DOHH2 (cell line): ENCODE measurements at regions not wholly inside any gene's neighbourhood (a gene's known extent, or its start where the extent isn't known, plus 50 kb on each side); places are given as distances from the start of the nearest gene placed in this dataset.

Experiments
- H3F3A ChIP-seq: fragments of 200-600 bp; sonication (generic), shearing (Covaris generic); 2 replicates; pipeline ENCODE4 v1.6.0; 2016; ENCODE audit warnings: antibody characterized with exemption, mild to moderate bottlenecking; ENCODE audit not compliant: control insufficient read depth, insufficient read depth
- H3K27ac ChIP-seq: fragments of 200-600 bp; sonication (generic); 2 replicates; pipeline ENCODE4 v1.5.1; 2014; ENCODE audit warnings: low read depth, mild to moderate bottlenecking, low read length, moderate library complexity
- H3K27me3 ChIP-seq: fragments of 200-600 bp; sonication (generic); 2 replicates; pipeline ENCODE4 v1.6.1; 2014; ENCODE audit warnings: mild to moderate bottlenecking, low read length, mixed read lengths; ENCODE audit not compliant: control insufficient read depth
- H3K36me3 ChIP-seq: fragments of 200-600 bp; sonication (generic); 2 replicates; pipeline ENCODE4 v1.6.1; 2014; ENCODE audit warnings: mild to moderate bottlenecking, low read length, moderate library complexity, mixed read lengths; ENCODE audit not compliant: control insufficient read depth
- H3K4me1 ChIP-seq: fragments of 200-600 bp; sonication (generic); 2 replicates; pipeline ENCODE4 v1.6.1; 2014; ENCODE audit warnings: mild to moderate bottlenecking, low read length, mixed read lengths; ENCODE audit not compliant: control insufficient read depth
- H3K4me2 ChIP-seq: fragments of 200-600 bp; sonication (generic); 2 replicates; pipeline ENCODE4 v1.6.0; 2014; ENCODE audit warnings: mild to moderate bottlenecking, low read length, moderate library complexity
- H3K4me3 ChIP-seq: fragments of 200-600 bp; sonication (generic); 2 replicates; pipeline ENCODE4 v1.5.1; 2014; ENCODE audit warnings: mild to moderate bottlenecking, low read length, mixed read lengths
- H3K79me2 ChIP-seq: fragments of 200-600 bp; sonication (generic); 2 replicates; pipeline ENCODE4 v1.6.1; 2014; ENCODE audit warnings: mild to moderate bottlenecking, low read length, mixed read lengths; ENCODE audit not compliant: control insufficient read depth
- H3K9me2 ChIP-seq: fragments of 200-600 bp; sonication (generic); replicated peaks from 2 replicates; pipeline ENCODE4 v1.6.1; 2014; ENCODE audit warnings: mild to moderate bottlenecking, low read length, mixed read lengths; ENCODE audit not compliant: control insufficient read depth
- H3K9me3 ChIP-seq: fragments of 200-600 bp; sonication (generic); 2 replicates; pipeline ENCODE4 v1.6.1; 2014; ENCODE audit warnings: antibody characterized with exemption, low read length, mixed read lengths; ENCODE audit not compliant: control insufficient read depth, insufficient read depth
- H4K20me1 ChIP-seq: fragments of 200-600 bp; sonication (generic); 2 replicates; pipeline ENCODE4 v1.6.0; 2014; ENCODE audit warnings: low read depth, mild to moderate bottlenecking, antibody characterized with exemption, low read length, moderate library complexity; ENCODE audit not compliant: control insufficient read depth, insufficient read depth
- EZH2phosphoT487 ChIP-seq: fragments of 200-600 bp; sonication (generic); IDR thresholded peaks from 2 replicates; pipeline ENCODE4 v1.6.1; 2017; ENCODE audit warnings: borderline replicate concordance, mild to moderate bottlenecking, antibody characterized with exemption, low read length, moderate library complexity, mixed read lengths
- TF ChIP-seq, protein P1 (sequence below): fragments of 200-600 bp; sonication (generic); IDR thresholded peaks from one replicate; pipeline ENCODE4 v1.5.1; 2014; ENCODE audit warnings: antibody characterized with exemption, mild to moderate bottlenecking, low read depth, low read length; ENCODE audit not compliant: poor library complexity, severe bottlenecking

DNA sequence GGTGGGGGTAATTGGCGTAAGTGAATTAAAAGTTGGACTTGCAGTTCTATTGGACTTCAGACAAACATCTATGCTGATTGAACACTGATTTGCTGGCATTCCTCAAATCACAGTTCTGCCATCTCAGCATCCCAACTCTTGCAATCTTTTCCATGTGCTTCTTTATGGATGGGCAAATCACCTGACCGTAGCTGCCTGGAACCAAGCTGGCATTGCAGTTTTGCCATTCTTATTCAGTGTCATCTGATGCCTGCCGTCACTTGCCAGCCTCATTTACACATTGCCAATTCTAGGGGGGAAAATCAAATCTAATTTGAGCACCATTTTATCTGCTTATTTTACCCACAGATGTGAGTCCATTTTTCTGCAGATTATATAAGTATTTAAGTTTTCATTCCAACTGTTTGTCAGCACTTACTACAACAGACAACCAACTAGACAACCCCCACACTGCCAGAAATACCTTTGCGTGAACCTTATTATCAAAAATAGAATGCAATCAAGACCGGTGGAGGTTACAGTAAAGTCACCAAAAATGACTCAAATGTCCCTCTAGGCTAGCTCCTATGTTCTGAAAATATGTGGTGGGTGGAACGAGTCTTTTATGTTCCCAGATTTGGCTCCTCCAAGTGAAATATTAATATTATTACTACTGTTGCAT is 172.3 kb upstream of the CTBP2 start:
- H3K9me3 ChIP-seq = no peaks in the 10 kb centered on the region; the same call in 1 of the 2 replicates
- H3K36me3 ChIP-seq = no peaks in the 10 kb centered on the region
- H3K9me2 ChIP-seq = no peaks in the 10 kb centered on the region
- H3K4me2 ChIP-seq = no peak overlapping the region
- H4K20me1 ChIP-seq = no peaks in the 10 kb centered on the region
- no peaks in the 10 kb centered on the region for H3K4me1 ChIP-seq
- peaks cover 3% of the 10 kb centered on the region; the same call in 1 of the 2 replicates for H3K27me3 ChIP-seq
- H3K27ac ChIP-seq = no peak overlapping the region
- H3K79me2 ChIP-seq = no peaks in the 10 kb centered on the region
- H3K4me3 ChIP-seq = no peak overlapping the region
- no peak for TF ChIP-seq EZH2phosphoT487
- TF ChIP-seq, protein P1, sequence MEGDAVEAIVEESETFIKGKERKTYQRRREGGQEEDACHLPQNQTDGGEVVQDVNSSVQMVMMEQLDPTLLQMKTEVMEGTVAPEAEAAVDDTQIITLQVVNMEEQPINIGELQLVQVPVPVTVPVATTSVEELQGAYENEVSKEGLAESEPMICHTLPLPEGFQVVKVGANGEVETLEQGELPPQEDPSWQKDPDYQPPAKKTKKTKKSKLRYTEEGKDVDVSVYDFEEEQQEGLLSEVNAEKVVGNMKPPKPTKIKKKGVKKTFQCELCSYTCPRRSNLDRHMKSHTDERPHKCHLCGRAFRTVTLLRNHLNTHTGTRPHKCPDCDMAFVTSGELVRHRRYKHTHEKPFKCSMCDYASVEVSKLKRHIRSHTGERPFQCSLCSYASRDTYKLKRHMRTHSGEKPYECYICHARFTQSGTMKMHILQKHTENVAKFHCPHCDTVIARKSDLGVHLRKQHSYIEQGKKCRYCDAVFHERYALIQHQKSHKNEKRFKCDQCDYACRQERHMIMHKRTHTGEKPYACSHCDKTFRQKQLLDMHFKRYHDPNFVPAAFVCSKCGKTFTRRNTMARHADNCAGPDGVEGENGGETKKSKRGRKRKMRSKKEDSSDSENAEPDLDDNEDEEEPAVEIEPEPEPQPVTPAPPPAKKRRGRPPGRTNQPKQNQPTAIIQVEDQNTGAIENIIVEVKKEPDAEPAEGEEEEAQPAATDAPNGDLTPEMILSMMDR = no peak
- H3F3A ChIP-seq = no peaks in the 10 kb centered on the region

DNA sequence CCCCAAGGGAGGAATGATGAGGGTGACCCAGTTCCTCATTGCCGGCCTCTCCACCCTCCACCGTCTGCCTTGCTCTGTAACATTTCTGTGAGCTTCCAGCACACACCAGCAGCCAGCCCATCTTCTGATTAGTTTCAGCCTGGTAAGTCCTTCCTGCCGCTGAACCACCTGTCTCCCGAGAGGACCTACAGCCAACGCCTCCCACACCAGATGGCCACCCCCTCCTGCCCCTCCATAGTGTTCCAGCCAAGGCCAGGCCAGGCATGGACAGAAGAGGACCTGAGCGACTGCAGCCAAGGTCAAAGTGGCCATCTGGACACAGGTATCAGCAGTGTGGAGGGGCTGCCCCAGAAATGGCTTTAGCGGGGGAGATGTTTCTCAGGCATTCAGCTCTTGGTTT is 170.7 kb upstream of the CTBP2 start:
- Histone ChIP-seq H4K20me1 (no peaks in the 10 kb centered on the region), H3K4me2 (no peak overlapping the region), H3K9me3 (no peaks in the 10 kb centered on the region; the same call in 1 of the 2 replicates), H3K36me3 (no peaks in the 10 kb centered on the region), H3K27ac (no peak overlapping the region), H3K79me2 (no peaks in the 10 kb centered on the region), H3F3A (no peaks in the 10 kb centered on the region), H3K9me2 (no peaks in the 10 kb centered on the region), H3K27me3 (peaks cover 3% of the 10 kb centered on the region; the same call in 1 of the 2 replicates), H3K4me1 (no peaks in the 10 kb centered on the region), H3K4me3 (no peak overlapping the region)
- no peak for TF ChIP-seq EZH2phosphoT487
- TF ChIP-seq, protein P1 = no peak

DNA sequence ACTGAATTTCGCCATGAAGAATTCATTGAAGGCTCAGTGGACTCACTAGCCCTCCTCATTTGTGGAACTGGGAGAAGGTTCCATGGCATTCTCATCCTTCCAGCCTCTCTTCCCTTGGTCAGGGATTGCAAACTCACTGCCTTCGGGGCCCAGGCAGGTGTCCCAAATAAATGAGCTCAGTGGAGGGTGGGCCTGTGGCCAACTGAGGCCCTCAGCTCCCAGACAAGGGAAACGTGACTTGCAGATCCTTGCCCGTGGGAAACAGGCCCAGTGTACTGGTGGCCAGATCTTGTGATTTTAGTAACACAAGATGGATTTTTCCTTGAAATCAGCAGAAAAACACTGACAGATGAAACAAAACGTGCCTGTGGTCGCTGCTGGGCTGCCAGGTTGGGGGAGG is 168.7 kb upstream of the CTBP2 start:
- no peaks in the 10 kb centered on the region for H3K9me2 ChIP-seq
- no peaks in the 10 kb centered on the region for H3K9me3 ChIP-seq
- no peaks in the 10 kb centered on the region for H3K4me1 ChIP-seq
- H3K4me3 ChIP-seq = no peak overlapping the region
- H3K4me2 ChIP-seq = no peak overlapping the region
- H3K27me3 ChIP-seq = peaks cover 3% of the 10 kb centered on the region; the same call in 1 of the 2 replicates
- no peaks in the 10 kb centered on the region for H3K79me2 ChIP-seq
- no peaks in the 10 kb centered on the region for H3K36me3 ChIP-seq
- no peaks in the 10 kb centered on the region for H4K20me1 ChIP-seq
- no peak overlapping the region for H3K27ac ChIP-seq
- no peaks in the 10 kb centered on the region for H3F3A ChIP-seq
- TF ChIP-seq, protein P1 = no peak
- TF ChIP-seq EZH2phosphoT487 = no peak
